ENCODE measurements at regions not wholly inside any gene's neighbourhood (a gene's known extent, or its start where the extent isn't known, plus 50 kb on each side); places are given as distances from the start of the nearest gene placed in this dataset.

- no peak for DNase-seq (ENCODE audit: low spot score)
These were observed 153.4 kb downstream of the C1orf94 start for GRCh38 chr1:34330061-34330460.

- no peak for DNase-seq (ENCODE audit: low spot score)
These were observed 154.6 kb downstream of the C1orf94 start for GRCh38 chr1:34331020-34331926.

GRCh38 chr1:34332996-34333395 is 156.3 kb downstream of the C1orf94 start:
- no peak for DNase-seq (ENCODE audit: low spot score)

- no peak for DNase-seq (ENCODE audit: low spot score)
These were observed 162.2 kb downstream of the C1orf94 start for GRCh38 chr1:34338871-34339270.

- no peak for DNase-seq (ENCODE audit: low spot score)
These were observed 165.2 kb downstream of the C1orf94 start for GRCh38 chr1:34341896-34342295.

GRCh38 chr1:34342334-34342733 is 165.6 kb downstream of the C1orf94 start:
- DNase-seq (ENCODE audit: low spot score): no peak

GRCh38 chr1:34346128-34346527 is 169.4 kb downstream of the C1orf94 start:
- no peak for DNase-seq (ENCODE audit: low spot score)

GRCh38 chr1:34353409-34353808 is 176.7 kb downstream of the C1orf94 start:
- no peak for DNase-seq (ENCODE audit: low spot score)

- DNase-seq (ENCODE audit: low spot score): no peak
These were observed 177.7 kb downstream of the C1orf94 start for GRCh38 chr1:34354367-34354766.

GRCh38 chr1:34356853-34357252 is 180.1 kb downstream of the C1orf94 start:
- no peak for DNase-seq (ENCODE audit: low spot score)

- no peak for DNase-seq (ENCODE audit: low spot score)
These were observed 181.9 kb downstream of the C1orf94 start for GRCh38 chr1:34358636-34359035.

GRCh38 chr1:34359411-34359810 is 182.7 kb downstream of the C1orf94 start:
- DNase-seq (ENCODE audit: low spot score): no peak

- DNase-seq (ENCODE audit: low spot score): no peak
These were observed 183.9 kb downstream of the C1orf94 start for GRCh38 chr1:34360574-34360973.

GRCh38 chr1:34361121-34361520 is 184.4 kb downstream of the C1orf94 start:
- DNase-seq (ENCODE audit: low spot score): no peak

GRCh38 chr1:34361781-34362357 is 185.2 kb downstream of the C1orf94 start:
- no peak for DNase-seq (ENCODE audit: low spot score)

GRCh38 chr1:34362949-34363348 is 186.2 kb downstream of the C1orf94 start:
- DNase-seq (ENCODE audit: low spot score): no peak

- DNase-seq (ENCODE audit: low spot score): no peak
These were observed 186.7 kb downstream of the C1orf94 start for GRCh38 chr1:34363447-34363846.

- DNase-seq (ENCODE audit: low spot score): no peak
These were observed 187.2 kb downstream of the C1orf94 start for GRCh38 chr1:34363915-34364314.

GRCh38 chr1:34364376-34364775 is 187.7 kb downstream of the C1orf94 start:
- no peak for DNase-seq (ENCODE audit: low spot score)

- DNase-seq (ENCODE audit: low spot score): no peak
These were observed 188.6 kb downstream of the C1orf94 start for GRCh38 chr1:34365295-34365694.

- DNase-seq (ENCODE audit: low spot score): no peak
These were observed 190.3 kb downstream of the C1orf94 start for GRCh38 chr1:34366875-34367624.

- DNase-seq (ENCODE audit: low spot score): no peak
These were observed 191.2 kb downstream of the C1orf94 start for GRCh38 chr1:34367954-34368353.
